Mucosa of descending colon (tissue), 3 donors: ENCODE measurements at regions not wholly inside any gene's neighbourhood (a gene's known extent, or its start where the extent isn't known, plus 50 kb on each side); places are given as distances from the start of the nearest gene placed in this dataset.

Source experiments
- ATAC-seq: fragments of 200-7000 bp; cut with Tn5 transposase; one replicate; pipeline ENCODE4 v1.9.1; 2020; ENCODE audit warnings: mild to moderate bottlenecking, moderate library complexity
- DNase-seq, 3 donors: peaks; one replicate each; pipeline ENCODE4 v3.0.0-alpha.2; 2020
- H3K36me3 ChIP-seq: fragments of 200-600 bp; one replicate; pipeline ENCODE4 v1.8.0; 2021; ENCODE audit warnings: low read depth, mild to moderate bottlenecking
- H3K4me1 ChIP-seq: fragments of 200-600 bp; one replicate; pipeline ENCODE4 v1.8.0; 2021; ENCODE audit warnings: low read depth, mild to moderate bottlenecking
- H3K4me3 ChIP-seq: fragments of 200-600 bp; one replicate; pipeline ENCODE4 v1.8.0; 2021; ENCODE audit warnings: mild to moderate bottlenecking
- H3K9me3 ChIP-seq: fragments of 200-600 bp; one replicate; pipeline ENCODE4 v1.8.0; 2021; ENCODE audit warnings: mild to moderate bottlenecking
- CTCF ChIP-seq: fragments of 200-600 bp; IDR thresholded peaks from one replicate; pipeline ENCODE4 v1.8.0; 2022; ENCODE audit warnings: antibody characterized with exemption, mild to moderate bottlenecking
- intact Hi-C, 2 donors: fragments of 100-400 bp; cut with DNase I in 1 of 2; cut with micrococcal nuclease in 1 of 2; formaldehyde crosslinking; loops; one replicate each; pipeline versions ENCODE4 v1.11.0 to v1.11.1; 2022; cut with DNase I, micrococcal nuclease
- donor health status: DM: no; HTN: no; CAD: no; lungs with moderate emphysema.
- donor health status: DM: no; HTN: no; CAD: no.
- donor health status: DM: no; HTN: yes; CAD: no.

- intact Hi-C loops: no loop called here
- no peak overlapping the region for H3K4me3 ChIP-seq
- H3K36me3 ChIP-seq: no peaks in the 10 kb centered on the region
- H3K9me3 ChIP-seq: no peaks in the 10 kb centered on the region
- no peak for TF ChIP-seq CTCF
- DNase-seq: no peak
- no peak for ATAC-seq
- H3K4me1 ChIP-seq: no peaks in the 10 kb centered on the region
Measured at GRCh38 chr5:164560216-164560615, 1054.8 kb downstream of the MAT2B start.

GRCh38 chr5:164561933-164562872 lies 1056.8 kb downstream of the MAT2B start:
- intact Hi-C loops: no loop called here
- ATAC-seq: no peak
- no peaks in the 10 kb centered on the region for H3K4me1 ChIP-seq
- TF ChIP-seq CTCF: no peak
- no peak overlapping the region for H3K4me3 ChIP-seq
- no peaks in the 10 kb centered on the region for H3K9me3 ChIP-seq
- H3K36me3 ChIP-seq: no peaks in the 10 kb centered on the region
- no peak for DNase-seq

- H3K4me3 ChIP-seq: no peak overlapping the region
- ATAC-seq: no peak
- TF ChIP-seq CTCF: no peak
Measured at GRCh38 chr5:164563370-164563769, 1058.0 kb downstream of the MAT2B start.

DNA sequence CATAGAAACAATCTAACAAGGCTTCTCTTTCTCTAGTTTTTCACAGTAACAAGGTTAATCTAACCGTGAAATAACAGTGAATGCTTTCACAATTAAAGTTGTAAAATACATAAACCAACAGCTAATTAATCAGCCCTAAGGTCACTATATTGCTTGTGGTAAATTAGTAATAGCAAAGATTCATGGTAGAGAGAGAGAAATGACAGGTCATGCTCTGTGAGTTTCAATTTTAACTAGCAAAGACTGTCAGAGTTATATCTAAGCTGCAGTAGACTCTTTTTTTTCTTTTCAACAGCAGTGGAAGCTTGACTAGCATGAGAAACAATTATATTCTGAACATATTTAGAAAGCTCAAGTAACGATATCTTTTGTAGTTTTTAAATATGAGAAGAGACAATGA lies 1068.0 kb downstream of the MAT2B start:
- intact Hi-C loops: no loop called here
- Histone ChIP-seq H3K4me1 (no peaks in the 10 kb centered on the region), H3K36me3 (no peaks in the 10 kb centered on the region), H3K4me3 (no peak overlapping the region), H3K9me3 (no peaks in the 10 kb centered on the region)
- DNase-seq: no peak
- no peak for ATAC-seq
- TF ChIP-seq CTCF: no peak

More at GRCh38 chr5:164563370-164563769, 1058.0 kb downstream of the MAT2B start:
- no peaks in the 10 kb centered on the region for H3K9me3 ChIP-seq
- intact Hi-C loops: no loop called here
- DNase-seq: no peak
- no peaks in the 10 kb centered on the region for H3K36me3 ChIP-seq
- H3K4me1 ChIP-seq: no peaks in the 10 kb centered on the region

DNA sequence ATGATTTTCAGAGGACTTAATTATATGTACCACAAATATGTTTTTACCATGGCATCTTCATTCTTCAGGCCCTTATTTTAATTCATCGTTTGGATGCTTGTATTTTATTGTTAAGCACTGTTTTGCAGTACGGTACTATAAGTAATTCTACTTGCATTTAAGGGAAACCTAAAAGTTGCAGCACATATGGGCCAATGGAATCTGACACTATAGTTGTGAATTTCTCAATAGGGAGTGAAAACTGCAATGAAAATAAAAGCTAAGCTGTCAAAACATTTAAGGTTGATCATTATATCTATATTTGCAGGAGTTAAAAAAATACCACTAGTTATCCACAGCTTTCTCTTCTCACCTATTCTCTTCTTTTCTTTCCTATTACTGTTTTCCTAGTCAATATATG lies 1071.8 kb downstream of the MAT2B start:
- H3K9me3 ChIP-seq: no peaks in the 10 kb centered on the region
- DNase-seq (no peak), ATAC-seq (no peak)
- H3K4me1 ChIP-seq: no peaks in the 10 kb centered on the region
- H3K36me3 ChIP-seq: no peaks in the 10 kb centered on the region
- H3K4me3 ChIP-seq: no peak overlapping the region
- no peak for TF ChIP-seq CTCF
- intact Hi-C loops: no loop called here
